ENCODE measurements at regions not wholly inside any gene's neighbourhood (a gene's known extent, or its start where the extent isn't known, plus 50 kb on each side); places are given as distances from the start of the nearest gene placed in this dataset.

GRCh38 chr14:49467091-49467490 is 119.1 kb downstream of the RPS29 start:
- Histone ChIP-seq H2AFZ (ENCODE audit: low read depth, low read length, poor library complexity, severe bottlenecking) (no peak overlapping the region), H3K4me2 (ENCODE audit: low read length) (no peak overlapping the region), H3K4me3 (replicated peaks in 1 of 2; ENCODE audit: low read depth in 1 of 2, low read length in 2 of 2) (no peak overlapping the region), H3K9me3 (ENCODE audit: control insufficient read depth in 1 of 2, insufficient read depth in 1 of 2, low read depth in 1 of 2, low read length in 2 of 2) (no peaks in the 10 kb centered on the region), H3K27me3 (ENCODE audit: insufficient read depth, low read length) (no peaks in the 10 kb centered on the region), H3K9me2 (ENCODE audit: insufficient read depth) (no peaks in the 10 kb centered on the region), H3K79me2 (ENCODE audit: insufficient read depth, low read length) (no peaks in the 10 kb centered on the region), H3K4me1 (ENCODE audit: control insufficient read depth in 1 of 2, insufficient read depth in 2 of 2, low read length in 2 of 2) (no peaks in the 10 kb centered on the region), H4K20me1 (ENCODE audit: insufficient read depth) (no peaks in the 10 kb centered on the region), H3K9ac (ENCODE audit: low read length) (no peak overlapping the region), H3K27ac (ENCODE audit: low read depth, low read length) (no peak overlapping the region), H3K36me3 (ENCODE audit: control insufficient read depth in 1 of 2, insufficient read depth in 2 of 2, low read length in 2 of 2) (no peaks in the 10 kb centered on the region)
- no peak for TF ChIP-seq ATF3 (IDR thresholded peaks at IDR 0.05)
- TF ChIP-seq MAX (IDR thresholded peaks at IDR 0.05): no peak
- TF ChIP-seq POLR2AphosphoS5 (IDR thresholded peaks at IDR 0.05; ENCODE audit: low read depth, low read length): no peak
- TF ChIP-seq EZH2 (IDR thresholded peaks at IDR 0.05): no peak
- ChIA-PET RAD21 (ENCODE audit: low non-redundant PET in 1 of 2, low total read pairs in 2 of 2, uncharacterized antibody in 2 of 2, unreplicated experiment in 2 of 2) (no interaction called here), CTCF (no interaction called here), POLR2A (no interaction called here)
- ATAC-seq: no peak
- no peak for DNase-seq (ENCODE audit: low read depth, low spot score)
- no TSS peak for BruUV-seq (replicated peaks)
- intact Hi-C loops (cut with micrococcal nuclease): no loop called here

GRCh38 chr14:49464885-49465284 is 121.3 kb downstream of the RPS29 start:
- Histone ChIP-seq H3K36me3 (ENCODE audit: control insufficient read depth in 1 of 2, insufficient read depth in 2 of 2, low read length in 2 of 2) (no peaks in the 10 kb centered on the region), H4K20me1 (ENCODE audit: insufficient read depth) (no peaks in the 10 kb centered on the region), H3K27ac (ENCODE audit: low read depth, low read length) (no peak overlapping the region), H2AFZ (ENCODE audit: low read depth, low read length, poor library complexity, severe bottlenecking) (no peak overlapping the region), H3K9me3 (ENCODE audit: control insufficient read depth in 1 of 2, insufficient read depth in 1 of 2, low read depth in 1 of 2, low read length in 2 of 2) (no peaks in the 10 kb centered on the region), H3K4me3 (replicated peaks in 1 of 2; ENCODE audit: low read depth in 1 of 2, low read length in 2 of 2) (no peak overlapping the region), H3K27me3 (ENCODE audit: insufficient read depth, low read length) (no peaks in the 10 kb centered on the region), H3K9ac (ENCODE audit: low read length) (no peak overlapping the region), H3K79me2 (ENCODE audit: insufficient read depth, low read length) (no peaks in the 10 kb centered on the region), H3K4me1 (ENCODE audit: control insufficient read depth in 1 of 2, insufficient read depth in 2 of 2, low read length in 2 of 2) (no peaks in the 10 kb centered on the region), H3K9me2 (ENCODE audit: insufficient read depth) (no peaks in the 10 kb centered on the region), H3K4me2 (ENCODE audit: low read length) (no peak overlapping the region)
- ChIA-PET POLR2A (no interaction called here), CTCF (no interaction called here), RAD21 (ENCODE audit: low non-redundant PET in 1 of 2, low total read pairs in 2 of 2, uncharacterized antibody in 2 of 2, unreplicated experiment in 2 of 2) (no interaction called here)
- DNase-seq (ENCODE audit: low read depth, low spot score) (peak; percentile 12), ATAC-seq (peak; percentile 67; the same call in 1 of the 2 replicates)
- no TSS peak for BruUV-seq (replicated peaks)
- intact Hi-C loops (cut with micrococcal nuclease): no loop called here
- TF ChIP-seq EZH2 (IDR thresholded peaks at IDR 0.05) (no peak), CTCF (IDR thresholded peaks at IDR 0.05 in 2 of 3, conservative IDR thresholded peaks at IDR 0.05 in 1 of 3; ENCODE audit: borderline replicate concordance in 1 of 3, insufficient read depth in 1 of 3, low read depth in 2 of 3, low read length in 2 of 3) (peak in 2 of 3 experiments; percentile 47 to 53; a peak in 3 of 6 replicates), FOSL1 (IDR thresholded peaks at IDR 0.05; ENCODE audit: low read depth) (no peak), ZFX (IDR thresholded peaks at IDR 0.05) (no peak)
